ENCODE measurements at regions not wholly inside any gene's neighbourhood (a gene's known extent, or its start where the extent isn't known, plus 50 kb on each side); places are given as distances from the start of the nearest gene placed in this dataset.

- Histone ChIP-seq H3K4me1 (ENCODE audit: control insufficient read depth, insufficient read depth, low read length, poor library complexity, severe bottlenecking) (no peaks in the 10 kb centered on the region), H3K27ac (ENCODE audit: low read depth, low read length, severe bottlenecking) (no peak overlapping the region), H3K36me3 (ENCODE audit: control insufficient read depth, insufficient read depth, low read length) (no peaks in the 10 kb centered on the region), H3K9me3 (ENCODE audit: control insufficient read depth, low read length) (no peaks in the 10 kb centered on the region), H3K4me3 (ENCODE audit: extremely low read depth, insufficient read depth, low read length, poor library complexity, severe bottlenecking) (no peak overlapping the region)
- 94 to 96% methylated on average over 6 to 7 of the region's 8 CpGs for WGBS, 2 experiments (ENCODE audit: insufficient coverage in 2 of 2)
Observed at GRCh38 chr4:12712648-12713339, 771.3 kb downstream of the RAB28 start.

GRCh38 chr4:12707381-12708175 is 776.6 kb downstream of the RAB28 start:
- Histone ChIP-seq H3K36me3 (ENCODE audit: control insufficient read depth, insufficient read depth, low read length) (no peaks in the 10 kb centered on the region), H3K4me1 (ENCODE audit: control insufficient read depth, insufficient read depth, low read length, poor library complexity, severe bottlenecking) (no peaks in the 10 kb centered on the region), H3K27ac (ENCODE audit: low read depth, low read length, severe bottlenecking) (no peak overlapping the region), H3K9me3 (ENCODE audit: control insufficient read depth, low read length) (no peaks in the 10 kb centered on the region), H3K4me3 (ENCODE audit: extremely low read depth, insufficient read depth, low read length, poor library complexity, severe bottlenecking) (no peak overlapping the region)
- 80 to 100% methylated on average over 1 of the region's 1 CpG for WGBS, 2 experiments (ENCODE audit: insufficient coverage in 2 of 2)

- H3K4me1 ChIP-seq (ENCODE audit: control insufficient read depth, insufficient read depth, low read length, poor library complexity, severe bottlenecking) = no peaks in the 10 kb centered on the region
- H3K9me3 ChIP-seq (ENCODE audit: control insufficient read depth, low read length) = no peaks in the 10 kb centered on the region
- H3K36me3 ChIP-seq (ENCODE audit: control insufficient read depth, insufficient read depth, low read length) = no peaks in the 10 kb centered on the region
- H3K27ac ChIP-seq (ENCODE audit: low read depth, low read length, severe bottlenecking) = no peak overlapping the region
- WGBS, 2 experiments (ENCODE audit: insufficient coverage in 2 of 2) = 90 to 91% methylated on average over 9 of the region's 9 CpGs
- H3K4me3 ChIP-seq (ENCODE audit: extremely low read depth, insufficient read depth, low read length, poor library complexity, severe bottlenecking) = no peak overlapping the region
Observed at GRCh38 chr4:12703036-12703435, 781.1 kb downstream of the RAB28 start.

- Histone ChIP-seq H3K27ac (ENCODE audit: low read depth, low read length, severe bottlenecking) (no peak overlapping the region), H3K4me3 (ENCODE audit: extremely low read depth, insufficient read depth, low read length, poor library complexity, severe bottlenecking) (no peak overlapping the region), H3K4me1 (ENCODE audit: control insufficient read depth, insufficient read depth, low read length, poor library complexity, severe bottlenecking) (no peaks in the 10 kb centered on the region), H3K9me3 (ENCODE audit: control insufficient read depth, low read length) (no peaks in the 10 kb centered on the region), H3K36me3 (ENCODE audit: control insufficient read depth, insufficient read depth, low read length) (no peaks in the 10 kb centered on the region)
- 100% methylated on average over 1 of the region's 1 CpG; no CpG with 5 or more reads in 1 of the 2 experiments for WGBS, 2 experiments (ENCODE audit: insufficient coverage in 2 of 2)
Observed at GRCh38 chr4:12701384-12701783, 782.8 kb downstream of the RAB28 start.

GRCh38 chr4:12697970-12698369 is 786.2 kb downstream of the RAB28 start:
- Histone ChIP-seq H3K36me3 (ENCODE audit: control insufficient read depth, insufficient read depth, low read length) (no peaks in the 10 kb centered on the region), H3K9me3 (ENCODE audit: control insufficient read depth, low read length) (no peaks in the 10 kb centered on the region), H3K27ac (ENCODE audit: low read depth, low read length, severe bottlenecking) (no peak overlapping the region), H3K4me3 (ENCODE audit: extremely low read depth, insufficient read depth, low read length, poor library complexity, severe bottlenecking) (no peak overlapping the region), H3K4me1 (ENCODE audit: control insufficient read depth, insufficient read depth, low read length, poor library complexity, severe bottlenecking) (no peaks in the 10 kb centered on the region)
- 67 to 75% methylated on average over 1 of the region's 2 CpGs for WGBS, 2 experiments (ENCODE audit: insufficient coverage in 2 of 2)

GRCh38 chr4:12692815-12693214 is 791.3 kb downstream of the RAB28 start:
- 100% methylated on average over 1 of the region's 2 CpGs; no CpG with 5 or more reads in 1 of the 2 experiments for WGBS, 2 experiments (ENCODE audit: insufficient coverage in 2 of 2)
- Histone ChIP-seq H3K27ac (ENCODE audit: low read depth, low read length, severe bottlenecking) (no peak overlapping the region), H3K4me1 (ENCODE audit: control insufficient read depth, insufficient read depth, low read length, poor library complexity, severe bottlenecking) (no peaks in the 10 kb centered on the region), H3K4me3 (ENCODE audit: extremely low read depth, insufficient read depth, low read length, poor library complexity, severe bottlenecking) (no peak overlapping the region), H3K9me3 (ENCODE audit: control insufficient read depth, low read length) (no peaks in the 10 kb centered on the region), H3K36me3 (ENCODE audit: control insufficient read depth, insufficient read depth, low read length) (no peaks in the 10 kb centered on the region)

GRCh38 chr4:12691168-12691567 is 793.0 kb downstream of the RAB28 start:
- Histone ChIP-seq H3K4me3 (ENCODE audit: extremely low read depth, insufficient read depth, low read length, poor library complexity, severe bottlenecking) (no peak overlapping the region), H3K9me3 (ENCODE audit: control insufficient read depth, low read length) (no peaks in the 10 kb centered on the region), H3K4me1 (ENCODE audit: control insufficient read depth, insufficient read depth, low read length, poor library complexity, severe bottlenecking) (no peaks in the 10 kb centered on the region), H3K27ac (ENCODE audit: low read depth, low read length, severe bottlenecking) (no peak overlapping the region), H3K36me3 (ENCODE audit: control insufficient read depth, insufficient read depth, low read length) (no peaks in the 10 kb centered on the region)

GRCh38 chr4:12689457-12689856 is 794.7 kb downstream of the RAB28 start:
- no peaks in the 10 kb centered on the region for H3K9me3 ChIP-seq (ENCODE audit: control insufficient read depth, low read length)
- no peak overlapping the region for H3K4me3 ChIP-seq (ENCODE audit: extremely low read depth, insufficient read depth, low read length, poor library complexity, severe bottlenecking)
- H3K4me1 ChIP-seq (ENCODE audit: control insufficient read depth, insufficient read depth, low read length, poor library complexity, severe bottlenecking) = no peaks in the 10 kb centered on the region
- no CpG with 5 or more reads among the region's 2 CpGs for WGBS, 2 experiments (ENCODE audit: insufficient coverage in 2 of 2)
- no peaks in the 10 kb centered on the region for H3K36me3 ChIP-seq (ENCODE audit: control insufficient read depth, insufficient read depth, low read length)
- H3K27ac ChIP-seq (ENCODE audit: low read depth, low read length, severe bottlenecking) = no peak overlapping the region

- WGBS, 2 experiments (ENCODE audit: insufficient coverage in 2 of 2) = no CpG with 5 or more reads among the region's 2 CpGs
- H3K4me1 ChIP-seq (ENCODE audit: control insufficient read depth, insufficient read depth, low read length, poor library complexity, severe bottlenecking) = no peaks in the 10 kb centered on the region
- H3K4me3 ChIP-seq (ENCODE audit: extremely low read depth, insufficient read depth, low read length, poor library complexity, severe bottlenecking) = no peak overlapping the region
- no peaks in the 10 kb centered on the region for H3K36me3 ChIP-seq (ENCODE audit: control insufficient read depth, insufficient read depth, low read length)
- H3K27ac ChIP-seq (ENCODE audit: low read depth, low read length, severe bottlenecking) = no peak overlapping the region
- peaks cover 7% of the 10 kb centered on the region for H3K9me3 ChIP-seq (ENCODE audit: control insufficient read depth, low read length)
Observed at GRCh38 chr4:12679217-12679616, 804.9 kb downstream of the RAB28 start.

- H3K36me3 ChIP-seq (ENCODE audit: control insufficient read depth, insufficient read depth, low read length) = no peaks in the 10 kb centered on the region
- H3K9me3 ChIP-seq (ENCODE audit: control insufficient read depth, low read length) = peaks cover 7% of the 10 kb centered on the region
- no peak overlapping the region for H3K4me3 ChIP-seq (ENCODE audit: extremely low read depth, insufficient read depth, low read length, poor library complexity, severe bottlenecking)
- H3K27ac ChIP-seq (ENCODE audit: low read depth, low read length, severe bottlenecking) = no peak overlapping the region
- H3K4me1 ChIP-seq (ENCODE audit: control insufficient read depth, insufficient read depth, low read length, poor library complexity, severe bottlenecking) = no peaks in the 10 kb centered on the region
Observed at GRCh38 chr4:12674184-12674583, 810.0 kb downstream of the RAB28 start.

- H3K4me1 ChIP-seq (ENCODE audit: control insufficient read depth, insufficient read depth, low read length, poor library complexity, severe bottlenecking) = no peaks in the 10 kb centered on the region
- WGBS, 2 experiments (ENCODE audit: insufficient coverage in 2 of 2) = 81 to 92% methylated on average over 2 of the region's 4 CpGs
- H3K4me3 ChIP-seq (ENCODE audit: extremely low read depth, insufficient read depth, low read length, poor library complexity, severe bottlenecking) = no peak overlapping the region
- H3K27ac ChIP-seq (ENCODE audit: low read depth, low read length, severe bottlenecking) = no peak overlapping the region
- peaks cover 7% of the 10 kb centered on the region for H3K9me3 ChIP-seq (ENCODE audit: control insufficient read depth, low read length)
- H3K36me3 ChIP-seq (ENCODE audit: control insufficient read depth, insufficient read depth, low read length) = no peaks in the 10 kb centered on the region
Observed at GRCh38 chr4:12672303-12672702, 811.8 kb downstream of the RAB28 start.
